A673 (cell line): ENCODE measurements at regions not wholly inside any gene's neighbourhood (a gene's known extent, or its start where the extent isn't known, plus 50 kb on each side); places are given as distances from the start of the nearest gene placed in this dataset.

Experiments used
- BruUV-seq: library from RNA; stranded (reverse); fragments of 400-500 nt; replicated peaks from 2 replicates; lab custom pipeline; 2021; lab: Mats Ljungman, UMichigan
- CTCF ChIA-PET: fragments of 300-600 bp; sonication (Branson Sonifier 250); formaldehyde crosslinking; loops from one replicate; lab custom pipeline; 2022; ENCODE audit warnings: antibody characterized with exemption; lab: Charles Lee
- POLR2A ChIA-PET: fragments of 300-600 bp; sonication (Branson Sonifier 250); formaldehyde crosslinking; loops from one replicate; lab custom pipeline; 2022; ENCODE audit warnings: antibody characterized with exemption; ENCODE audit not compliant: low non-redundant PET; lab: Charles Lee
- DNase-seq: peaks from one replicate; pipeline ENCODE4 v3.0.0-alpha.2; 2015; ENCODE audit warnings: low spot score
- H3K27ac ChIP-seq: fragments of 200-600 bp; sonication (generic); 2 replicates; pipeline ENCODE4 v1.5.1; 2016; ENCODE audit warnings: mixed run types, low read depth, mild to moderate bottlenecking, mixed read lengths, antibody characterized with exemption, low read length; ENCODE audit not compliant: poor library complexity, severe bottlenecking
- H3K27me3 ChIP-seq: fragments of 200-600 bp; sonication (generic); replicated peaks from 2 replicates; pipeline ENCODE4 v1.6.1; 2017; ENCODE audit warnings: mixed run types, low read depth, mild to moderate bottlenecking, mixed read lengths, antibody characterized with exemption, low read length; ENCODE audit not compliant: insufficient read depth, poor library complexity
- H3K36me3 ChIP-seq: fragments of 200-600 bp; sonication (generic); 2 replicates; pipeline ENCODE4 v1.6.1; 2016; ENCODE audit warnings: mixed run types, mild to moderate bottlenecking, mixed read lengths, antibody characterized with exemption, low read length; ENCODE audit not compliant: insufficient read depth, poor library complexity, severe bottlenecking
- H3K4me1 ChIP-seq: fragments of 200-600 bp; sonication (generic); 2 replicates; pipeline ENCODE4 v1.6.1; 2017; ENCODE audit warnings: mixed run types, mild to moderate bottlenecking, mixed read lengths, antibody characterized with exemption, low read length; ENCODE audit not compliant: insufficient read depth, poor library complexity, severe bottlenecking
- H3K4me3 ChIP-seq: fragments of 200-600 bp; sonication (generic); 2 replicates; pipeline ENCODE4 v1.5.1; 2016; ENCODE audit warnings: low read depth, mixed run types, mild to moderate bottlenecking, mixed read lengths, low read length; ENCODE audit not compliant: poor library complexity, severe bottlenecking
- H3K9me3 ChIP-seq: fragments of 200-600 bp; sonication (generic); 2 replicates; pipeline ENCODE4 v1.6.1; 2016; ENCODE audit warnings: mixed run types, low read depth, mild to moderate bottlenecking, mixed read lengths, antibody characterized with exemption, low read length; ENCODE audit not compliant: poor library complexity, severe bottlenecking
- CTCF ChIP-seq: fragments of 300-800, 200-600 bp; sonication (generic); conservative IDR thresholded peaks from 2 replicates; pipeline ENCODE4 v1.5.1; 2017; ENCODE audit warnings: low read depth, mild to moderate bottlenecking, antibody characterized with exemption, low read length, moderate library complexity, mixed read lengths
- EZH2 ChIP-seq: fragments of 200-600 bp; sonication (generic); IDR thresholded peaks from 2 replicates; pipeline ENCODE4 v1.6.1; 2017; ENCODE audit warnings: borderline replicate concordance, low read depth, mild to moderate bottlenecking, mixed read lengths, antibody characterized with exemption, low read length; ENCODE audit not compliant: poor library complexity, severe bottlenecking
- intact Hi-C: fragments of 100-400 bp; cut with micrococcal nuclease; formaldehyde crosslinking; loops from one replicate; pipeline ENCODE4 v1.10.0; 2022; ENCODE audit not compliant: unreplicated experiment

GRCh38 chr20:53826090-53826489 is 232.5 kb upstream of the ZNF217 start:
- Histone ChIP-seq H3K9me3 (no peaks in the 10 kb centered on the region), H3K27ac (no peak overlapping the region), H3K36me3 (no peaks in the 10 kb centered on the region), H3K4me1 (peaks cover 42% of the 10 kb centered on the region), H3K4me3 (no peak overlapping the region), H3K27me3 (no peaks in the 10 kb centered on the region)
- TF ChIP-seq EZH2 = no peak
- no peak for TF ChIP-seq CTCF
- BruUV-seq = no TSS peak
- intact Hi-C loops = loop anchor here (5.0 kb wide), 3 partner anchors 74 to 229 kb away; no protein-coding TSS in a partner anchor
- ChIA-PET POLR2A (no interaction called here), CTCF (no interaction called here)
- DNase-seq = no peak

GRCh38 chr20:53825282-53825681 is 231.6 kb upstream of the ZNF217 start:
- CTCF ChIA-PET = no interaction called here
- no TSS peak for BruUV-seq
- H3K9me3 ChIP-seq = no peaks in the 10 kb centered on the region
- POLR2A ChIA-PET = no interaction called here
- no peak for TF ChIP-seq CTCF
- no peak for TF ChIP-seq EZH2
- DNase-seq = no peak
- no peak overlapping the region for H3K4me3 ChIP-seq
- H3K4me1 ChIP-seq = peaks cover 33% of the 10 kb centered on the region
- no peaks in the 10 kb centered on the region for H3K36me3 ChIP-seq
- intact Hi-C loops = loop anchor here (5.0 kb wide), 3 partner anchors 73 to 228 kb away; no protein-coding TSS in a partner anchor
- H3K27ac ChIP-seq = no peak overlapping the region
- no peaks in the 10 kb centered on the region for H3K27me3 ChIP-seq

- DNase-seq = no peak
- H3K27me3 ChIP-seq = no peaks in the 10 kb centered on the region
- no peaks in the 10 kb centered on the region for H3K36me3 ChIP-seq
- BruUV-seq = no TSS peak
- H3K9me3 ChIP-seq = no peaks in the 10 kb centered on the region
- POLR2A ChIA-PET = no interaction called here
- no peak overlapping the region for H3K27ac ChIP-seq
- intact Hi-C loops = loop anchor here (5.0 kb wide), 3 partner anchors 72 to 227 kb away; no protein-coding TSS in a partner anchor
- no peak overlapping the region for H3K4me3 ChIP-seq
- CTCF ChIA-PET = no interaction called here
- TF ChIP-seq EZH2 = no peak
- H3K4me1 ChIP-seq = peaks cover 31% of the 10 kb centered on the region
These were observed 231.1 kb upstream of the ZNF217 start for GRCh38 chr20:53824779-53825178.
